ENCODE measurements at regions not wholly inside any gene's neighbourhood (a gene's known extent, or its start where the extent isn't known, plus 50 kb on each side); places are given as distances from the start of the nearest gene placed in this dataset.

- Histone ChIP-seq H3K4me1 (no peaks in the 10 kb centered on the region), H3K27ac (no peak overlapping the region), H3K4me2 (no peak overlapping the region), H3K9ac (no peak overlapping the region), H3K27me3 (peaks cover 11% of the 10 kb centered on the region; the same call in 1 of the 2 replicates), H3K4me3 (no peak overlapping the region), H4K20me1 (no peaks in the 10 kb centered on the region), H3K9me3 (peaks cover 24% of the 10 kb centered on the region), H3K36me3 (no peaks in the 10 kb centered on the region)
- TF ChIP-seq Cebpa-rat (IDR thresholded peaks at IDR 0.05) = no peak
Observed at GRCh38 chrX:80216086-80216485, 201.5 kb downstream of the TBX22 start.

- Histone ChIP-seq H3K4me3 (no peak overlapping the region), H3K9me3 (no peaks in the 10 kb centered on the region), H3K9ac (no peak overlapping the region), H3K36me3 (no peaks in the 10 kb centered on the region), H3K4me1 (no peaks in the 10 kb centered on the region), H4K20me1 (no peaks in the 10 kb centered on the region), H3K27me3 (peaks cover 38% of the 10 kb centered on the region), H3K4me2 (no peak overlapping the region), H3K27ac (no peak overlapping the region)
- no peak for TF ChIP-seq Cebpa-rat (IDR thresholded peaks at IDR 0.05)
Observed at GRCh38 chrX:80223982-80224579, 196.2 kb upstream of the TENT5D start.

GRCh38 chrX:80229626-80230025 lies 190.6 kb upstream of the TENT5D start:
- TF ChIP-seq Cebpa-rat (IDR thresholded peaks at IDR 0.05) = no peak
- Histone ChIP-seq H3K36me3 (no peaks in the 10 kb centered on the region), H3K27ac (no peak overlapping the region), H3K27me3 (peaks cover 64% of the 10 kb centered on the region), H3K4me1 (no peaks in the 10 kb centered on the region), H4K20me1 (no peaks in the 10 kb centered on the region), H3K9me3 (no peaks in the 10 kb centered on the region), H3K4me2 (no peak overlapping the region), H3K9ac (no peak overlapping the region), H3K4me3 (no peak overlapping the region)

- no peak overlapping the region for H3K4me3 ChIP-seq
- no peak overlapping the region for H3K4me2 ChIP-seq
- TF ChIP-seq Cebpa-rat (IDR thresholded peaks at IDR 0.05) = no peak
- H4K20me1 ChIP-seq = no peaks in the 10 kb centered on the region
- no peak overlapping the region for H3K9ac ChIP-seq
- H3K27me3 ChIP-seq = peaks cover 73% of the 10 kb centered on the region
- no peaks in the 10 kb centered on the region for H3K4me1 ChIP-seq
- H3K36me3 ChIP-seq = no peaks in the 10 kb centered on the region
- no peak overlapping the region for H3K27ac ChIP-seq
- no peaks in the 10 kb centered on the region for H3K9me3 ChIP-seq
Observed at GRCh38 chrX:80237072-80237471, 183.2 kb upstream of the TENT5D start.

- no peak for TF ChIP-seq Cebpa-rat (IDR thresholded peaks at IDR 0.05)
- Histone ChIP-seq H4K20me1 (no peaks in the 10 kb centered on the region; the same call in 1 of the 2 replicates), H3K27me3 (peaks cover 89% of the 10 kb centered on the region), H3K9me3 (no peaks in the 10 kb centered on the region), H3K36me3 (no peaks in the 10 kb centered on the region), H3K4me2 (no peak overlapping the region), H3K27ac (no peak overlapping the region), H3K9ac (no peak overlapping the region), H3K4me1 (no peaks in the 10 kb centered on the region), H3K4me3 (no peak overlapping the region)
Observed at GRCh38 chrX:80246271-80246670, 174.0 kb upstream of the TENT5D start.

GRCh38 chrX:80266287-80266686 lies 154.0 kb upstream of the TENT5D start:
- H3K27me3 ChIP-seq = peaks cover 67% of the 10 kb centered on the region
- H3K4me2 ChIP-seq = no peak overlapping the region
- H4K20me1 ChIP-seq = no peaks in the 10 kb centered on the region
- no peak overlapping the region for H3K9ac ChIP-seq
- H3K27ac ChIP-seq = no peak overlapping the region
- TF ChIP-seq Cebpa-rat (IDR thresholded peaks at IDR 0.05) = no peak
- no peak overlapping the region for H3K4me3 ChIP-seq
- H3K4me1 ChIP-seq = no peaks in the 10 kb centered on the region
- no peaks in the 10 kb centered on the region for H3K36me3 ChIP-seq
- H3K9me3 ChIP-seq = no peaks in the 10 kb centered on the region

GRCh38 chrX:80266979-80267378 lies 153.3 kb upstream of the TENT5D start:
- Histone ChIP-seq H3K36me3 (no peaks in the 10 kb centered on the region), H4K20me1 (no peaks in the 10 kb centered on the region), H3K27me3 (peaks cover 62% of the 10 kb centered on the region), H3K4me1 (no peaks in the 10 kb centered on the region), H3K9me3 (no peaks in the 10 kb centered on the region), H3K4me2 (no peak overlapping the region), H3K9ac (no peak overlapping the region), H3K4me3 (no peak overlapping the region), H3K27ac (no peak overlapping the region)
- TF ChIP-seq Cebpa-rat (IDR thresholded peaks at IDR 0.05) = no peak

GRCh38 chrX:80267790-80268189 lies 152.5 kb upstream of the TENT5D start:
- Histone ChIP-seq H3K9me3 (no peaks in the 10 kb centered on the region), H3K4me1 (no peaks in the 10 kb centered on the region), H3K27ac (no peak overlapping the region), H4K20me1 (no peaks in the 10 kb centered on the region), H3K4me2 (no peak overlapping the region), H3K9ac (no peak overlapping the region), H3K36me3 (no peaks in the 10 kb centered on the region), H3K4me3 (no peak overlapping the region), H3K27me3 (peaks cover 63% of the 10 kb centered on the region)
- no peak for TF ChIP-seq Cebpa-rat (IDR thresholded peaks at IDR 0.05)

GRCh38 chrX:80282535-80282934 lies 137.7 kb upstream of the TENT5D start:
- peaks cover 16% of the 10 kb centered on the region; the same call in 1 of the 2 replicates for H3K27me3 ChIP-seq
- no peak overlapping the region for H3K27ac ChIP-seq
- H3K9ac ChIP-seq = no peak overlapping the region
- no peak overlapping the region for H3K4me2 ChIP-seq
- TF ChIP-seq Cebpa-rat (IDR thresholded peaks at IDR 0.05) = no peak
- no peaks in the 10 kb centered on the region for H3K9me3 ChIP-seq
- no peaks in the 10 kb centered on the region for H4K20me1 ChIP-seq
- H3K4me1 ChIP-seq = no peaks in the 10 kb centered on the region
- no peak overlapping the region for H3K4me3 ChIP-seq
- H3K36me3 ChIP-seq = no peaks in the 10 kb centered on the region

GRCh38 chrX:80285131-80285773 lies 135.0 kb upstream of the TENT5D start:
- Histone ChIP-seq H3K4me3 (no peak overlapping the region), H3K4me1 (no peaks in the 10 kb centered on the region), H4K20me1 (no peaks in the 10 kb centered on the region), H3K36me3 (no peaks in the 10 kb centered on the region), H3K9ac (no peak overlapping the region), H3K4me2 (no peak overlapping the region), H3K9me3 (no peaks in the 10 kb centered on the region), H3K27me3 (peaks cover 32% of the 10 kb centered on the region; the same call in 1 of the 2 replicates), H3K27ac (no peak overlapping the region)
- no peak for TF ChIP-seq Cebpa-rat (IDR thresholded peaks at IDR 0.05)
